Epithelial cell of esophagus (primary cell): ENCODE measurements at regions not wholly inside any gene's neighbourhood (a gene's known extent, or its start where the extent isn't known, plus 50 kb on each side); places are given as distances from the start of the nearest gene placed in this dataset.

Experiments
- DNase-seq: peaks from one replicate; pipeline ENCODE4 v3.0.0; 2010; ENCODE audit warnings: low read depth
- H3K4me3 ChIP-seq: 2 replicates; pipeline ENCODE4 v1.5.1; 2011; ENCODE audit warnings: mild to moderate bottlenecking, low read length, control low read depth
- TF ChIP-seq, protein P1 (sequence below): IDR thresholded peaks from 2 replicates; pipeline ENCODE4 v1.5.1; 2011; ENCODE audit warnings: low read depth, mild to moderate bottlenecking, low read length, control low read depth, inconsistent platforms; ENCODE audit not compliant: insufficient read depth; ENCODE audit errors: missing control alignments

DNA sequence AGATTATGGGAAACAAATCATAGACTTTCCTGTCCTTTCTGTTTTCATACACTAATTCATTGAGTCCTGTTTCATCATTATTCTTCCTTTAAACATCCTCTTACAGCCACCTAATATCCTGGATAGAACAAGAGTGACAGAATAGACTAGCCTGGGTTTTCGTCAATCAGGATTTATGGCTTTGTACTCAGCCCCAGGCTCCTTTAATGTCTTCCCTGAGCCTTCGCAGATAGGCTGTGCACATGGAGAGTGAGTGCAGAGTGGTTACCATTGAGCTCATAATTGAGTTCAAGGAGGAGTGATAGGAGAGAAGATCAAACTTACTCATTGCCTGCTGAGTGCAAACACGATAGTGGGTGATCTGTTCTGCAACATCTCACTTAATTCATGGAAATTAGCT lies 304.9 kb downstream of the TDRD3 start:
- TF ChIP-seq, protein P1, sequence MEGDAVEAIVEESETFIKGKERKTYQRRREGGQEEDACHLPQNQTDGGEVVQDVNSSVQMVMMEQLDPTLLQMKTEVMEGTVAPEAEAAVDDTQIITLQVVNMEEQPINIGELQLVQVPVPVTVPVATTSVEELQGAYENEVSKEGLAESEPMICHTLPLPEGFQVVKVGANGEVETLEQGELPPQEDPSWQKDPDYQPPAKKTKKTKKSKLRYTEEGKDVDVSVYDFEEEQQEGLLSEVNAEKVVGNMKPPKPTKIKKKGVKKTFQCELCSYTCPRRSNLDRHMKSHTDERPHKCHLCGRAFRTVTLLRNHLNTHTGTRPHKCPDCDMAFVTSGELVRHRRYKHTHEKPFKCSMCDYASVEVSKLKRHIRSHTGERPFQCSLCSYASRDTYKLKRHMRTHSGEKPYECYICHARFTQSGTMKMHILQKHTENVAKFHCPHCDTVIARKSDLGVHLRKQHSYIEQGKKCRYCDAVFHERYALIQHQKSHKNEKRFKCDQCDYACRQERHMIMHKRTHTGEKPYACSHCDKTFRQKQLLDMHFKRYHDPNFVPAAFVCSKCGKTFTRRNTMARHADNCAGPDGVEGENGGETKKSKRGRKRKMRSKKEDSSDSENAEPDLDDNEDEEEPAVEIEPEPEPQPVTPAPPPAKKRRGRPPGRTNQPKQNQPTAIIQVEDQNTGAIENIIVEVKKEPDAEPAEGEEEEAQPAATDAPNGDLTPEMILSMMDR: no peak
- no peak overlapping the region for H3K4me3 ChIP-seq
- DNase-seq: no peak

DNA sequence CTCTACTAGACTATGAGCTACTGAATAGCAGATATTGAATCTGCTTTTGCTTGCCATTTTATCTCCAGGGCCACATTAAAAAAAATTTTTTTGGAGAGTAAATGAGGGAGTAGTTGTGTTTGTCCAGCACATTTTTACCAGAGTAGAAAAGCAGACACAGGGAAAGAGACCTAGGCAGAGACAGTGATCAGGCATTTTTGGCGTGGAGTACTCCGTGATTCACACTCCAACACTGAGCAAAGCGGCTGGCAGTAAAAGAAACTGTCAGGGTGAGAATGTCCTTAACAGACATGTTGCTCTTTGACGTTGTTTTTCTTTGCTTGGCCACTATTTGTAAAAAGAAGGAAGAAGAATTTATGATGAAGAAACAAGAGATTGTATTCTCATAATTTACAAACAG lies 304.0 kb downstream of the TDRD3 start:
- DNase-seq: no peak
- TF ChIP-seq, protein P1: no peak
- no peak overlapping the region for H3K4me3 ChIP-seq

DNA sequence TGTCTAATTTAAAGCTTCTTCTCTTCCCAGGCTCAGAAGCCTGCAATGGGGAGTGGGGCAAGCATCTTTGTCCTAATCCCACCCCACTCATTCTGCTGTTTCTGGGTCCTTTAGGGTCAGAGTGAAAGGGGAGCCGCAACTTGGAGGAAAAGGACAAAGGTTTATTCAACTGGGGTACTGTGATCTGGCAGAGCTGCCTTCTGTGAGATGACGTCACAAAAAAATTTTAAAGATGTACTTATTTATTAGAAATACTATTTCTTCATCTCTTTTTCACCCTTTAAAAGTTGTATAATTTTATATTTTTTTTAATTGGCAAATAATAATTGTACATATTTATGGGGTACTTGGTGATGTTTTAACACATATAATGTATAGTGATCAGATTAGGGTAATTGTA lies 302.6 kb downstream of the TDRD3 start:
- TF ChIP-seq, protein P1: no peak
- H3K4me3 ChIP-seq: no peak overlapping the region
- no peak for DNase-seq

DNA sequence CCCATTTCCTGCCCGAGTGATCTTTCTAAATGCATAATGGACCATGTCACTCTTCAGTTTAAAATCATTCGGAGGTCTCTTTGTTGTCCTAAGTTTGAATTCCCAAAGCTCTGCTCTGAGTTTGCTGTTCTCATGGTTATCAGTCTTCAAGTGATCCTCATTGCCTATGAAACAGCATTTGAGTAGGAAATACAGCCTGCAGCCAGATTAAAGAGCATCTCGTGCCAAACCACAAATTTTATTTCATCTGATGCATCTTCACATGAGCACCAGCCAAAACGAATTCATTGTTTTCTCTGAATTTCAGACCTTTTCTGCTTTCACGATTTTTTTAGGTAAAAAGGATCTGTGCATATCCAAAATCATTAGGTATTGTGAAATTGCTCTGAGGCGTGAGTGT lies 299.6 kb downstream of the TDRD3 start:
- DNase-seq: no peak
- H3K4me3 ChIP-seq: no peak overlapping the region

DNA sequence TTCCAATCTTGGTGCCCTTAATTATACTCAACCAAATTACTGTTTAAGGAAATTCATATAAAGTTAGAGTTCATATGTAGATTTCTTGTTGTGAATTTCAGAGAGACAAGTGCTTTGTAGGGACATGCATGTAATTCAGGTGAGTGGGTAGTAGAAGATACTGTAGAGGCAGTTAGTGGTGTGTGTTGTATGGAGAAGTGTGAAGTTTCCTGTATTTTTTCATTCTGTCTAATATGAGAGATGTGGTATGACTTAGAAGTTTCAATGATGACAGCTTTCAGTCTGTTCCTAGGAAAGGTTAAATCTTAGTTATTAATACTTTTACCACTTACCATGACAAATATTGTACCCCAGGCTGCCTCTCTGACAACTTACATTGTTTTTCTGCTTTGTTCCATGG lies 294.2 kb downstream of the TDRD3 start:
- H3K4me3 ChIP-seq: no peak overlapping the region
- no peak for DNase-seq
- TF ChIP-seq, protein P1: no peak

More for the DNA sequence above, 299.6 kb downstream of the TDRD3 start:
- TF ChIP-seq, protein P1: no peak

DNA sequence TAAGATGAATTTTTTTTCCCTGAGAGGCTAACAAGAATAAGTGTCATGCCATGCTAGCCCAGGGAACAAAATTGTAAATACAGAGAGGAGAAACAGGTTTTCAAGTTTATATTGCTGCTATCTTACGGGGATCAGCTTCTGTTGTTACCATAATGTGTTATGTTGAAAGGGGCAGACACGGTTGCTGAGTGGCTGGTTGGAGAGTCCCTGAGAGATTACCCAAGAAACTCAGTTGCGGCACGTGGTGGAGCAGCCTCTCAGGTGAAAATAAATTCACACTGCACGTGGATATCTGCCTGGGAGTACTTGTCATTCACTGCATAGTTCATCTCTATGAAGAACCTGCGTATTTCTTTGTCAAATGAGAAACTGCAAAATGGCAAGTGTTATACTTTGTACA lies 293.6 kb downstream of the TDRD3 start:
- DNase-seq: no peak
- TF ChIP-seq, protein P1: no peak
- H3K4me3 ChIP-seq: no peak overlapping the region

DNA sequence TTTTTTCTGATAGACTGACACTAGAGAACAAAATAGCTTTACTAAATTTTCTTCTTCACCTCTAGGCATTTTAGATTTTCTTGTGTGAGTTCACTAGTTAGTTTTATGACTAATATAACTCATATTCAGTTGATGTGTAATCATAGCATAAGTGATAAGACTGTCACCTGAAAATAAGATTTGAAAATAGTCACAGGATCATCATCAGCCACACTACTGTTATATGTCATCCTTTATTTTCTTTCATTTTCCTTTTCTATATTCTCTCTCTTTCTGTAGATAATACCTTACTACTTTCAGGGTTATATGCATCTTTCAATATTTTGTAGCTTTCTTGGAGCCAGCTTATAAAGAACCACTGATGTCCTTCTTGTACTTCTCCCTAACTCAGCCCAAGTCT lies 292.6 kb downstream of the TDRD3 start:
- H3K4me3 ChIP-seq: no peak overlapping the region
- DNase-seq: no peak
- TF ChIP-seq, protein P1: no peak
